LNCaP clone FGC (cell line): ENCODE measurements at regions not wholly inside any gene's neighbourhood (a gene's known extent, or its start where the extent isn't known, plus 50 kb on each side); places are given as distances from the start of the nearest gene placed in this dataset.

Experiments used
- DNase-seq: peaks from one replicate; pipeline ENCODE4 v3.0.0-alpha.2; 2011; ENCODE audit warnings: low read depth
- H3K4me3 ChIP-seq: 2 replicates; pipeline ENCODE4 v1.5.1; 2011; ENCODE audit warnings: mild to moderate bottlenecking, low read depth, low read length, control low read depth
- TF ChIP-seq, protein P1 (sequence below): IDR thresholded peaks from 2 replicates; pipeline ENCODE4 v1.5.1; 2012; ENCODE audit warnings: mild to moderate bottlenecking; ENCODE audit not compliant: control insufficient read depth, insufficient read depth; ENCODE audit errors: extremely low read depth

DNA sequence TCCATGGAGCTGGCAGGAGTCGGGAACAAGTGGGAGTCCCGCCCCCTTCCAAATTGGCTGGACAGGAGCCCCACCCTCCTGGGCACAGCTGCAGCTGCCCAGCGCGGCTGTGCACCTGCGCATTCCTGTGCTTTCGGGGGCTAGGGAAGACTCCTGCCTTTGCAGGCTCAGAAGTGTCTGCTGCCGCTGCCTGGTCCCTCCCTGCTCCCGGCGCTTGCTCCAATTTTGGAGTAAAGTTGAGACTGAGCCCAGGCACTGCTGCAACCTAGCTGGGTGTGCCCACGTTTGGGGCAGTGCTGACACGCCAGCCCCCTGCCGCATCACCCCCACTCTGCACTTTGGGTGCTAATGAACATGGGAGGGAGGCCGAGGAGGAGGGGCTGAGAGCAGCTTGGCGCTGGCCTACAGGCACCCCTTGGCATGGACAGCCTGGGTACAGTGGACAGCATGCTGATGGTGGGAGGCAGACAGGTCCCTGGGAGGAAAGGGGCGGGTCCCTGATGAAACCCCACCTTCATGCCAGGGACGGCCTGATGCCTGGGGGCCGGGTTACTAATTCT is 399.2 kb upstream of the CNTN4 start:
- DNase-seq: no peak
- no peak overlapping the region for H3K4me3 ChIP-seq
- TF ChIP-seq, protein P1, sequence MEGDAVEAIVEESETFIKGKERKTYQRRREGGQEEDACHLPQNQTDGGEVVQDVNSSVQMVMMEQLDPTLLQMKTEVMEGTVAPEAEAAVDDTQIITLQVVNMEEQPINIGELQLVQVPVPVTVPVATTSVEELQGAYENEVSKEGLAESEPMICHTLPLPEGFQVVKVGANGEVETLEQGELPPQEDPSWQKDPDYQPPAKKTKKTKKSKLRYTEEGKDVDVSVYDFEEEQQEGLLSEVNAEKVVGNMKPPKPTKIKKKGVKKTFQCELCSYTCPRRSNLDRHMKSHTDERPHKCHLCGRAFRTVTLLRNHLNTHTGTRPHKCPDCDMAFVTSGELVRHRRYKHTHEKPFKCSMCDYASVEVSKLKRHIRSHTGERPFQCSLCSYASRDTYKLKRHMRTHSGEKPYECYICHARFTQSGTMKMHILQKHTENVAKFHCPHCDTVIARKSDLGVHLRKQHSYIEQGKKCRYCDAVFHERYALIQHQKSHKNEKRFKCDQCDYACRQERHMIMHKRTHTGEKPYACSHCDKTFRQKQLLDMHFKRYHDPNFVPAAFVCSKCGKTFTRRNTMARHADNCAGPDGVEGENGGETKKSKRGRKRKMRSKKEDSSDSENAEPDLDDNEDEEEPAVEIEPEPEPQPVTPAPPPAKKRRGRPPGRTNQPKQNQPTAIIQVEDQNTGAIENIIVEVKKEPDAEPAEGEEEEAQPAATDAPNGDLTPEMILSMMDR: no peak

DNA sequence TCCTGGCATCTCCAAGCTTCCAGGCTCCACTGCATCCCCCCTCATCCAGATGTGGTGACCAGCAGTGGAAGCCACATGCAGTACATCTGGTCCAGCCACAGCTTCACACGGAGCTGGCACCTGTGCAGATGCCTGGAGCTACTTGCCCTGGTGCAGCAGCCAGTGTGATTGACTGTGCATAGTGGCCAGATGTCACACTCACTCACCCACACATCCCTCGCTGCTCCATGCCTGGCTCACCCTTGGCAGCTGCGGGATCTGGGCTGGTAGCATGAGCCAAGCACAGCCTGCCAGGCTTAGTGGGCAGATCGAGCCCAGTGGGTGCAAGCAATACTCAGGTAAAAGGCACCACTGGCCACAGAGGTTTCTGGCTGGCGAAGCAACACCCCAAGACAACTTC is 398.0 kb upstream of the CNTN4 start:
- no peak overlapping the region for H3K4me3 ChIP-seq
- TF ChIP-seq, protein P1: no peak
- no peak for DNase-seq

DNA sequence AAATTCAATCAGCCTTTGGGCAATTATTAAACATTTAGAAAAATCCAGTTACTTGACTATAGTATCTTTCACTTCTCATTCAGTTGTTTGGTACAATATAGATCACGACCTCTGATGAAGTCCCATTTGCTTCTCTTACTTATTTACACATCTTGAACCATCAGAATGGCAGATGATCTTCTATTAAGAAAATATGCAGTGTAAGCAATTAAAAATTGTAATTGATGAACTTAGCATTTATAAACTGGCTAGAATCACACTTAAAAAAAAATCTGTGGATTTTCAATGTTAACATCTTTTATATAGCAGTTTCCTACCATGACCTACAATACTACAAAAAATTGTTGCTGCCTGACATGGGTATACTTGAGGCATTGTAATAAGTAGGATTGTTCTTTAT is 395.5 kb upstream of the CNTN4 start:
- H3K4me3 ChIP-seq: no peak overlapping the region
- TF ChIP-seq, protein P1: no peak
- DNase-seq: no peak

DNA sequence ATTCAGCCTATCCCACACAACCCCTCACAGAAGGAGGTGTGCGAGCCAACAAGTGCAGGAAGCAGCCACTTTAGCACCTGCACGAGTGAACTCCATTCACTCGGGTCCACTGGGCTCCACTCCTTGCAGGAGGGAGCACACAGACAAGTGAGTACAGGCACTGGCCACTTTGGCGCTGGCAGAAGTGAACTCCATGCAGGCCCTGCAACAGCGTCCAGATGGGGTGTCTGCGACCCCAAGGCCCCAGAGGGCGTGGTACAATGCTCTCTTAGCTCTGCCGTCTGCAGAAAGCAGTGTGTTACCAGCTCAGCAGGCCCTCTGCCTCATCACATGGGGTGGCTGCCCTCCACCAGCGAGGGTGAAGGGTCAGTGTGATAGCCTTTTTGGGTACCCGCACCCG is 388.0 kb upstream of the CNTN4 start:
- TF ChIP-seq, protein P1: no peak
- DNase-seq: no peak
- H3K4me3 ChIP-seq: no peak overlapping the region

DNA sequence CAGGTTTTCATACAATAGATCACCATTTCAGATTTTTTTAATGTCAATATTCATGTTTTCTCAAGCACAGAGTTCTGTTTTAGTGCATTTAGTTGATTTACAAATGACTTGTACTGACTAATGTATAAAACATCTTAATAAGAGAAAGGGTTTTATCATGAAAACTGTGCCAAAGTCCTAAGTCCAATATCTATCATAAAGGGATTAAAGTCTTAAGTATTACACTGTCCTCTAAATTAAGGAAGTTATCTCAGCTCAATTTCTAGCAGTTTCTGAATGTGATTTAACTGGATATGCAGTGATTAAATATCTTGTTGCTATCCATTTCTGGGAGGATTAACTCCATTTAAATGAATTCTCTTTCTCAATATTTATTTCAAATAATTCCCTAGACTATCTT is 381.1 kb upstream of the CNTN4 start:
- DNase-seq: no peak
- TF ChIP-seq, protein P1: no peak
- no peak overlapping the region for H3K4me3 ChIP-seq

DNA sequence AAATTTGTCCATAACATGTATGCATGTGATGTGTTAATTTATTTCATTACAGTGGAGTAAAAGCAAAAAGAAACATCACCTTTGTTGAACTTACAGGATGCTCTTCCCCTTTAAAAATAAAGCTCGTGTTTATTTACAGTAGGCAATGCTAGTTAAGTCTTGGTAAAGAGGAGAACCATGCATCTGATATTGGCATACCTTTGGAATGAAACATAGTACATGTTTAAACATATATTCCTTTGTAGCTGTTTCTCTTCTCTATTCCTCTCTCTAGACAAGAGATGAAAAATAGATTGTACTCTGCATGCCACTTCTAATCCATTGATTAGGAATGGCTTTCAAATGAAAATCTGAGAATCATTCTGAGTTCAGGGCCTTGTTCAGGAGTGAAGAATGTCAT is 374.9 kb upstream of the CNTN4 start:
- TF ChIP-seq, protein P1: no peak
- no peak overlapping the region for H3K4me3 ChIP-seq

DNA sequence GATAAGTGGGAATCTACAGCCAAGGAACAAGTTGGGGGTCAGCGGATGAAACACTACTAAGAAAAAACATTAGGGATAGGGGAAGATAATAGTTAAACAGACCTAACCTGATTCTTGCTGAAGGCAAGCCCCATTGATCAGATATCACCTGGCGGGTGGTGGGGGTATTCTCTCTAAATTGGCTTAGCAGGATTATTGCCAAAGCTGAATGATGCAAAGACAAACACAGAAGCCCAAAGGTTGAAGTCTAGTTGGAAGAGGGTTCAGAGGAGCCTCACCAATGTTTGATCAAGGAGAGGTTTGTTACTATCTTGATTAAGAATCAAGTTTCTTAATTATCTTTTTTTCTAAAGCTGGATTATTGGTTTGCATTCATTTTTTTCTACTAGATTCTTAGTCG is 371.9 kb upstream of the CNTN4 start:
- TF ChIP-seq, protein P1: no peak
- H3K4me3 ChIP-seq: no peak overlapping the region
- DNase-seq: no peak

More for the DNA sequence above, 374.9 kb upstream of the CNTN4 start:
- DNase-seq: no peak
